H1 (cell line): ENCODE measurements at regions not wholly inside any gene's neighbourhood (a gene's known extent, or its start where the extent isn't known, plus 50 kb on each side); places are given as distances from the start of the nearest gene placed in this dataset.

ENCODE experiments used
- CBX8 ChIP-seq: fragments of 300-800, 300-1000 bp; sonication (generic); IDR thresholded peaks from 2 replicates; pipeline ENCODE4 v1.7.1; 2016; ENCODE audit warnings: low read depth, low read length, borderline replicate concordance
- CEBPB ChIP-seq: IDR thresholded peaks from 2 replicates; pipeline ENCODE4 v1.6.1; 2012; ENCODE audit warnings: low read depth, low read length
- GTF2F1 ChIP-seq: IDR thresholded peaks from 2 replicates; pipeline ENCODE4 v1.6.1; 2012; ENCODE audit warnings: low read depth, low read length, improper control_type of control experiment, borderline replicate concordance
- JUN ChIP-seq: IDR thresholded peaks from 2 replicates; pipeline ENCODE4 v1.6.1; 2011; ENCODE audit warnings: low read depth, mild to moderate bottlenecking, improper control_type of control experiment, low read length
- MAFK ChIP-seq: IDR thresholded peaks from 2 replicates; pipeline ENCODE4 v1.6.1; 2012; ENCODE audit warnings: low read depth, mild to moderate bottlenecking, improper control_type of control experiment, low read length
- TCF12 ChIP-seq: IDR thresholded peaks from 2 replicates; pipeline ENCODE4 v1.6.1; 2011; ENCODE audit warnings: low read depth, mild to moderate bottlenecking, low read length
- ZNF274 ChIP-seq: IDR thresholded peaks from 2 replicates; pipeline ENCODE4 v1.7.0; 2012; ENCODE audit warnings: low read length, borderline replicate concordance; ENCODE audit errors: extremely low read depth

GRCh38 chrX:7362111-7362510, 214.2 kb upstream of the PUDP start (continued):
- TF ChIP-seq JUN (no peak), CEBPB (no peak), ZNF274 (no peak), CBX8 (no peak), TCF12 (no peak), GTF2F1 (no peak), MAFK (no peak)
